Heart left ventricle (tissue), 16 donors: ENCODE measurements at regions not wholly inside any gene's neighbourhood (a gene's known extent, or its start where the extent isn't known, plus 50 kb on each side); places are given as distances from the start of the nearest gene placed in this dataset.
A peak's percentile ranks its signal among the peaks of the same experiment; 100 is the strongest.

Source experiments
- ATAC-seq, 4 donors: fragments of 200-7000 bp; cut with Tn5 transposase; one replicate each; pipeline ENCODE4 v1.9.1; 2020 to 2022; ENCODE audit warnings: moderate library complexity in 4 of 4, mild to moderate bottlenecking in 3 of 4, moderate number of reproducible peaks in 1 of 4
- DNase-seq, 5 donors: peaks; one replicate each; pipeline ENCODE4 v3.0.0-alpha.2; 2020
- H3K27ac ChIP-seq, 12 donors: fragments of 200-600 bp; sonication (generic) in 4 of 12; one replicate each; pipeline versions ENCODE4 v1.5.0 to v1.8.0; 2016 to 2022; ENCODE audit warnings: mild to moderate bottlenecking in 2 of 12
- H3K27me3 ChIP-seq, 9 donors: fragments of 200-600 bp; sonication (generic) in 2 of 9; one replicate each; pipeline versions ENCODE4 v1.5.1 to v1.8.0; 2016 to 2022; ENCODE audit warnings: mild to moderate bottlenecking in 3 of 9
- H3K36me3 ChIP-seq, 9 donors: fragments of 200-600 bp; sonication (generic) in 2 of 9; one replicate each; pipeline versions ENCODE4 v1.5.0 to v1.8.0; 2018 to 2022; ENCODE audit warnings: mild to moderate bottlenecking in 2 of 9
- H3K4me1 ChIP-seq, 12 donors: fragments of 200-600 bp; sonication (generic) in 4 of 12; one replicate each; pipeline versions ENCODE4 v1.5.0 to v1.8.0; 2016 to 2022; ENCODE audit warnings: mild to moderate bottlenecking in 3 of 12
- H3K4me3 ChIP-seq, 12 donors: fragments of 200-600 bp; sonication (generic) in 4 of 12; one replicate each; pipeline versions ENCODE4 v1.5.0 to v1.8.0; 2017 to 2022; ENCODE audit warnings: mild to moderate bottlenecking in 9 of 12, moderate library complexity in 4 of 12
- H3K9me3 ChIP-seq, 12 donors: fragments of 200-600 bp; sonication (generic) in 4 of 12; one replicate each; pipeline versions ENCODE4 v1.5.0 to v1.8.0; 2016 to 2022; ENCODE audit warnings: mild to moderate bottlenecking in 1 of 12
- CTCF ChIP-seq, 12 donors: fragments of 200-600 bp; sonication (generic) in 4 of 12; IDR thresholded peaks; one replicate each; pipeline versions ENCODE4 v1.5.0 to v1.8.0; 2018 to 2022; ENCODE audit warnings: antibody characterized with exemption in 12 of 12, mild to moderate bottlenecking in 5 of 12
- POLR2A ChIP-seq, 2 donors: fragments of 450-650 bp; IDR thresholded peaks; one replicate each; pipeline ENCODE4 v1.6.1; 2017; ENCODE audit warnings: antibody characterized with exemption in 2 of 2, mild to moderate bottlenecking in 2 of 2, moderate library complexity in 2 of 2
- WGBS, 4 donors: extraction: QIAGEN DNeasy Blood & Tissue Kit in 2 of 4; methylation state at CpG; one replicate each; pipeline versions ENCODE4 v1.1.5 to v1.1.7; 2013 to 2018; 5-methylcytosine and 5-hydroxymethylcytosine counted together
- intact Hi-C, 10 donors: fragments of 100-400 bp; cut with DNase I; formaldehyde crosslinking; loops; one replicate each; pipeline versions ENCODE4 v1.11.1 to v1.14.2; 2022
- donor health status: ischemic (EF 13 %, LVEDD 7.1; RV severe dilation, severe dysfunction).
- donor health status: healthy with polysubstance abuse.
- donor health status: DM: no; HTN: yes; CAD: no.
- donor health status: DM: no; HTN: no; CAD: no.
- donor health status: ischemic (EF 25% LVEDD 6.9; RV normal size, moderate dysfunction).
- donor health status: ischemic (EF 25% LVEDD 5.7; RV mildly dilated, moderate dysfunction).
- donor health status: healthy.
- donor health status: DM: yes; HTN: yes; CAD: no.
- donor health status: ischemic (EF 35%, LVEDD 5.7; RV mildly dilated, moderate dysfunction).
- donor health status: nonischemic (EF 11% LVEDD 7.7; RV severe dilation, severe dysfunction).
- donor health status: DM: yes; HTN: yes; CAD: no.
- donor health status: PGD.
- donor health status: ischemic (EF 29% LVEDD 5.4; RV normal size, mild dysfunction).
- donor health status: nonischemic (EF 23%, LVEDD 6.1; RV moderate dilation, normal function).

- no peaks in the 10 kb centered on the region for H3K9me3 ChIP-seq
- H3K4me1 ChIP-seq: no peaks in the 10 kb centered on the region
- H3K4me3 ChIP-seq: no peak overlapping the region
- H3K27me3 ChIP-seq: no peaks in the 10 kb centered on the region
- H3K27ac ChIP-seq: no peak overlapping the region
- no peak for TF ChIP-seq CTCF (IDR thresholded peaks at IDR 0.05)
- no peak for TF ChIP-seq POLR2A (IDR thresholded peaks at IDR 0.05)
- intact Hi-C loops: loop anchor here in 2 of 10 donors (10.0 kb wide), 2 partner anchors 227 to 447 kb away; partner anchors contain the start of gene FAT1 (in 1 of the 2)
- 70 to 77% (median 72%) methylated on average over 12 of the region's 12 CpGs for WGBS, 4 donors
- ATAC-seq (no peak), DNase-seq (no peak)
- no peaks in the 10 kb centered on the region for H3K36me3 ChIP-seq
Measured at GRCh38 chr4:187171706-187172339, 448.2 kb upstream of the FAT1 start.

- H3K4me3 ChIP-seq: no peak overlapping the region
- H3K27ac ChIP-seq: peak overlapping the region in 2 of 12 donors; percentile 22 to 24
- no peak for TF ChIP-seq CTCF (IDR thresholded peaks at IDR 0.05)
- TF ChIP-seq POLR2A (IDR thresholded peaks at IDR 0.05): no peak
- intact Hi-C loops: loop anchor here in 2 of 10 donors (10.0 kb wide), 2 partner anchors 228 to 448 kb away; partner anchors contain the start of gene FAT1 (in 1 of the 2)
- H3K9me3 ChIP-seq: no peaks in the 10 kb centered on the region
- no peaks in the 10 kb centered on the region for H3K27me3 ChIP-seq
- no peaks in the 10 kb centered on the region for H3K4me1 ChIP-seq
- H3K36me3 ChIP-seq: no peaks in the 10 kb centered on the region
- ATAC-seq (peak in 2 of 4 donors; percentile 47 to 52), DNase-seq (no peak)
- 46 to 59% (median 53%) methylated on average over 7 of the region's 7 CpGs for WGBS, 4 donors
Measured at GRCh38 chr4:187172340-187172761, 448.7 kb upstream of the FAT1 start.

- no peak overlapping the region for H3K27ac ChIP-seq
- H3K4me1 ChIP-seq: peaks cover 0 to 6% (median 0%) of the 10 kb centered on the region in 12 donors
- H3K36me3 ChIP-seq: no peaks in the 10 kb centered on the region
- ATAC-seq (no peak), DNase-seq (no peak)
- intact Hi-C loops: loop anchor here in 2 of 10 donors (5.0 to 10.0 kb wide), 3 partner anchors 230 to 450 kb away; partner anchors contain the start of gene FAT1 (in 1 of the 2)
- H3K9me3 ChIP-seq: no peaks in the 10 kb centered on the region
- WGBS, 4 donors: 74 to 82% (median 81%) methylated on average over 8 of the region's 8 CpGs
- H3K27me3 ChIP-seq: no peaks in the 10 kb centered on the region
- no peak overlapping the region for H3K4me3 ChIP-seq
- TF ChIP-seq CTCF (IDR thresholded peaks at IDR 0.05): no peak
- TF ChIP-seq POLR2A (IDR thresholded peaks at IDR 0.05): no peak
Measured at GRCh38 chr4:187174749-187175148, 451.1 kb upstream of the FAT1 start.

- Histone ChIP-seq H3K9me3 (no peaks in the 10 kb centered on the region), H3K4me3 (no peak overlapping the region), H3K27ac (no peak overlapping the region), H3K36me3 (no peaks in the 10 kb centered on the region), H3K27me3 (no peaks in the 10 kb centered on the region), H3K4me1 (peaks cover 0 to 9% (median 0%) of the 10 kb centered on the region in 12 donors)
- WGBS, 4 donors: 71 to 82% (median 75%) methylated on average over 5 of the region's 5 CpGs
- intact Hi-C loops: loop anchor here in 2 of 10 donors (5.0 to 10.0 kb wide), 3 partner anchors 230 to 450 kb away; partner anchors contain the start of gene FAT1 (in 1 of the 2)
- no peak for DNase-seq
- no peak for ATAC-seq
- TF ChIP-seq POLR2A (IDR thresholded peaks at IDR 0.05): no peak
- no peak for TF ChIP-seq CTCF (IDR thresholded peaks at IDR 0.05)
Measured at GRCh38 chr4:187175197-187175596, 451.5 kb upstream of the FAT1 start.
